Hepatocyte (in vitro differentiated cells): ENCODE measurements at regions not wholly inside any gene's neighbourhood (a gene's known extent, or its start where the extent isn't known, plus 50 kb on each side); places are given as distances from the start of the nearest gene placed in this dataset.
"Not testable (repeated sequence)": the region's sequence is repeated elsewhere in the genome, so short reads cannot be mapped to it uniquely, and the experiment has no call there.

ENCODE experiments used
- DNase-seq: peaks from one replicate; pipeline ENCODE4 v3.0.0-alpha.2; 2016; ENCODE audit warnings: low spot score
- H2AFZ ChIP-seq: fragments of 200-600 bp; sonication (generic); 2 replicates; pipeline ENCODE4 v1.6.0; 2016; ENCODE audit warnings: antibody characterized with exemption, mild to moderate bottlenecking
- H3K27ac ChIP-seq: fragments of 200-600 bp; sonication (generic); 2 replicates; pipeline ENCODE4 v1.5.1; 2016; ENCODE audit warnings: mild to moderate bottlenecking
- H3K27me3 ChIP-seq: fragments of 200-600 bp; sonication (generic); 2 replicates; pipeline ENCODE4 v1.6.1; 2016
- H3K36me3 ChIP-seq: fragments of 200-600 bp; sonication (generic); replicated peaks from 2 replicates; pipeline ENCODE4 v1.5.1; 2016; ENCODE audit warnings: low read depth; ENCODE audit not compliant: insufficient read depth
- H3K4me1 ChIP-seq: fragments of 200-600 bp; sonication (generic); 2 replicates; pipeline ENCODE4 v1.5.1; 2016; ENCODE audit warnings: mild to moderate bottlenecking, moderate library complexity; ENCODE audit not compliant: insufficient read depth
- H3K4me2 ChIP-seq: fragments of 200-600 bp; sonication (generic); 2 replicates; pipeline ENCODE4 v1.6.0; 2016
- H3K4me3 ChIP-seq: fragments of 200-600 bp; sonication (generic); 2 replicates; pipeline ENCODE4 v1.5.1; 2016; ENCODE audit warnings: mild to moderate bottlenecking
- H3K79me2 ChIP-seq: fragments of 200-600 bp; sonication (generic); 2 replicates; pipeline ENCODE4 v1.6.0; 2017; ENCODE audit warnings: mild to moderate bottlenecking
- H3K9me2 ChIP-seq: fragments of 200-600 bp; sonication (generic); replicated peaks from 2 replicates; pipeline ENCODE4 v1.6.0; 2017; ENCODE audit warnings: mild to moderate bottlenecking; ENCODE audit not compliant: insufficient read depth
- H3K9me3 ChIP-seq: fragments of 200-600 bp; sonication (generic); 2 replicates; pipeline ENCODE4 v1.5.1; 2016; ENCODE audit warnings: low read depth, mild to moderate bottlenecking
- H4K20me1 ChIP-seq: fragments of 200-600 bp; sonication (generic); 2 replicates; pipeline ENCODE4 v1.6.0; 2016; ENCODE audit warnings: mild to moderate bottlenecking; ENCODE audit not compliant: insufficient read depth, poor library complexity, severe bottlenecking
- CTCF ChIP-seq: fragments of 200-600 bp; sonication (generic); IDR thresholded peaks from 2 replicates; pipeline ENCODE4 v1.5.1; 2016; ENCODE audit warnings: antibody characterized with exemption, mild to moderate bottlenecking; ENCODE audit not compliant: poor library complexity
- EZH2 ChIP-seq: fragments of 200-600 bp; sonication (generic); IDR thresholded peaks from 2 replicates; pipeline ENCODE4 v1.6.1; 2016; ENCODE audit warnings: antibody characterized with exemption, mild to moderate bottlenecking, borderline replicate concordance
- EZH2phosphoT487 ChIP-seq: fragments of 200-600 bp; sonication (generic); IDR thresholded peaks from one replicate; pipeline ENCODE4 v1.6.1; 2018; ENCODE audit warnings: antibody characterized with exemption, mild to moderate bottlenecking, low read depth, moderate library complexity; ENCODE audit not compliant: unreplicated experiment, severe bottlenecking
- WGBS: methylation state at CpG from one replicate; pipeline ENCODE4 v1.1.6; 2016; ENCODE audit warnings: low lambda C conversion rate; ENCODE audit errors: missing lambda C conversion rate; 5-methylcytosine and 5-hydroxymethylcytosine counted together

GRCh38 chr3:178359728-178360127 is 176.5 kb upstream of the KCNMB2 start:
- H4K20me1 ChIP-seq, result no peaks in the 10 kb centered on the region
- no peak overlapping the region for H2AFZ ChIP-seq
- 82% methylated on average over 3 of the region's 6 CpGs for WGBS
- no peak overlapping the region for H3K4me3 ChIP-seq
- no peaks in the 10 kb centered on the region for H3K79me2 ChIP-seq
- no peaks in the 10 kb centered on the region for H3K4me1 ChIP-seq
- DNase-seq, result no peak
- no peaks in the 10 kb centered on the region for H3K36me3 ChIP-seq
- H3K27me3 ChIP-seq, result no peaks in the 10 kb centered on the region
- peak overlapping the region; percentile 19 for H3K4me2 ChIP-seq
- no peaks in the 10 kb centered on the region for H3K9me3 ChIP-seq
- H3K27ac ChIP-seq, result peak overlapping the region; percentile 50
- TF ChIP-seq CTCF, result no peak
- no peak for TF ChIP-seq EZH2phosphoT487
- TF ChIP-seq EZH2, result no peak
- H3K9me2 ChIP-seq, result no peaks in the 10 kb centered on the region

DNA sequence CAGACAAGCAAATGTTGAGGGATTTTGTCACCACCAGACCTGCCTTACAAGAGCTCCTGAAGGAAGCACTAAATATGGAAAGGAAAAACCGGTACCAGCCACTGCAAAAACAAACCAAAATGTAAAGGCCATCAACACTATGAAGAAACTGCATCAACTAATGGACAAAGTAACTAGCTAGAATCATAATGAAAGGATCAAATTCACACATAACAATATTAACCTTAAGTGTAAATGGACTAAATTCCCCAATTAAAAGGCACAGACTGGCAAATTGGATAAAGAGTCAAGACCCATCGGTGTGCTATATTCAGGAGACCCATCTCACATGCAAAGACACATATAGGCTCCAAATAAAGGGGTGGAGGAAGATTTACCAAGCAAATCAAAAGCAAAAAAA is 173.2 kb upstream of the KCNMB2 start:
- H3K36me3 ChIP-seq, H3K27ac ChIP-seq, H3K9me3 ChIP-seq, H4K20me1 ChIP-seq, H2AFZ ChIP-seq, H3K4me2 ChIP-seq, H3K4me3 ChIP-seq, H3K27me3 ChIP-seq, H3K4me1 ChIP-seq, H3K9me2 ChIP-seq, H3K79me2 ChIP-seq, DNase-seq: not testable (repeated sequence)
- WGBS, result 94% methylated on average over 2 of the region's 2 CpGs

- Histone ChIP-seq H4K20me1 (no peaks in the 10 kb centered on the region), H3K4me1 (no peaks in the 10 kb centered on the region), H3K4me3 (no peak overlapping the region), H2AFZ (no peak overlapping the region), H3K9me2 (no peaks in the 10 kb centered on the region), H3K4me2 (no peak overlapping the region), H3K27me3 (no peaks in the 10 kb centered on the region), H3K79me2 (no peaks in the 10 kb centered on the region), H3K9me3 (no peaks in the 10 kb centered on the region), H3K36me3 (no peaks in the 10 kb centered on the region), H3K27ac (no peak overlapping the region)
- no peak for DNase-seq
- 82% methylated on average over 4 of the region's 4 CpGs for WGBS
- TF ChIP-seq CTCF (no peak), EZH2phosphoT487 (no peak), EZH2 (no peak)
These were observed 168.2 kb upstream of the KCNMB2 start for GRCh38 chr3:178367817-178368617.

- no peak for DNase-seq
- no peak overlapping the region for H3K4me2 ChIP-seq
- no peak overlapping the region for H3K4me3 ChIP-seq
- H3K36me3 ChIP-seq, result no peaks in the 10 kb centered on the region
- H3K79me2 ChIP-seq, result no peaks in the 10 kb centered on the region
- H4K20me1 ChIP-seq, result no peaks in the 10 kb centered on the region
- WGBS, result 100% methylated on average over 1 of the region's 1 CpG
- no peak overlapping the region for H3K27ac ChIP-seq
- H3K4me1 ChIP-seq, result no peaks in the 10 kb centered on the region
- TF ChIP-seq CTCF, result no peak
- no peak for TF ChIP-seq EZH2phosphoT487
- TF ChIP-seq EZH2, result no peak
- H3K27me3 ChIP-seq, result no peaks in the 10 kb centered on the region
- no peak overlapping the region for H2AFZ ChIP-seq
- H3K9me2 ChIP-seq, result no peaks in the 10 kb centered on the region
- no peaks in the 10 kb centered on the region for H3K9me3 ChIP-seq
These were observed 167.2 kb upstream of the KCNMB2 start for GRCh38 chr3:178369006-178369405.
